SU-DHL-6 (cell line): ENCODE measurements at regions not wholly inside any gene's neighbourhood (a gene's known extent, or its start where the extent isn't known, plus 50 kb on each side); places are given as distances from the start of the nearest gene placed in this dataset.

Experiments
- H2AFZ ChIP-seq: fragments of 200-600 bp; sonication (generic); 2 replicates; pipeline ENCODE4 v1.6.1; 2014; ENCODE audit warnings: low read depth, mild to moderate bottlenecking, moderate library complexity, mixed read lengths, antibody characterized with exemption, low read length; ENCODE audit not compliant: severe bottlenecking
- H3F3A ChIP-seq: fragments of 200-600 bp; shearing (Covaris generic); 2 replicates; pipeline ENCODE4 v1.6.0; 2016; ENCODE audit warnings: antibody characterized with exemption, mild to moderate bottlenecking; ENCODE audit not compliant: insufficient read depth
- H3K27ac ChIP-seq: fragments of 200-600 bp; sonication (generic); 2 replicates; pipeline ENCODE4 v1.5.1; 2016; ENCODE audit warnings: low read depth, mild to moderate bottlenecking, low read length, moderate library complexity, mixed read lengths
- H3K27me3 ChIP-seq: fragments of 200-600 bp; sonication (generic), shearing (Covaris generic); 2 replicates; pipeline ENCODE4 v1.6.0; 2014; ENCODE audit warnings: mild to moderate bottlenecking, low read length
- H3K36me3 ChIP-seq: fragments of 200-600 bp; sonication (generic); 2 replicates; pipeline ENCODE4 v1.6.1; 2014; ENCODE audit warnings: mild to moderate bottlenecking, low read length, mixed read lengths
- H3K4me2 ChIP-seq: fragments of 300-600, 200-600 bp; shearing (Covaris generic), sonication (generic); 2 replicates; pipeline ENCODE4 v1.6.0; 2014; ENCODE audit warnings: low read length, low read depth, mild to moderate bottlenecking; ENCODE audit not compliant: poor library complexity, severe bottlenecking
- H3K4me3 ChIP-seq: fragments of 200-600 bp; sonication (generic); 2 replicates; pipeline ENCODE4 v1.5.1; 2014; ENCODE audit warnings: antibody characterized with exemption, low read length, mild to moderate bottlenecking, mixed read lengths; ENCODE audit not compliant: insufficient read depth, poor library complexity, severe bottlenecking
- H3K79me2 ChIP-seq: fragments of 200-600 bp; sonication (generic); 2 replicates; pipeline ENCODE4 v1.6.1; 2014; ENCODE audit warnings: mild to moderate bottlenecking, low read length, moderate library complexity; ENCODE audit not compliant: insufficient read depth
- H3K9ac ChIP-seq: fragments of 200-600 bp; sonication (generic); 2 replicates; pipeline ENCODE4 v1.7.0; 2014; ENCODE audit warnings: mild to moderate bottlenecking, low read length
- H3K9me2 ChIP-seq: fragments of 200-600 bp; sonication (generic); replicated peaks from 2 replicates; pipeline ENCODE4 v1.6.1; 2014; ENCODE audit warnings: low read length; ENCODE audit not compliant: insufficient read depth
- H3K9me3 ChIP-seq: fragments of 200-600 bp; sonication (generic); 2 replicates; pipeline ENCODE4 v1.6.1; 2014; ENCODE audit warnings: low read length, mixed read lengths; ENCODE audit not compliant: insufficient read depth
- H4K20me1 ChIP-seq: fragments of 200-600 bp; sonication (generic); 2 replicates; pipeline ENCODE4 v1.6.1; 2014; ENCODE audit warnings: low read depth, mild to moderate bottlenecking, antibody characterized with exemption, low read length, moderate library complexity, mixed read lengths
- CTCF ChIP-seq: fragments of 200-600 bp; sonication (generic); IDR thresholded peaks from one replicate; pipeline ENCODE4 v1.5.1; 2017; ENCODE audit warnings: antibody characterized with exemption, mild to moderate bottlenecking, low read length, moderate library complexity; ENCODE audit not compliant: insufficient read depth, poor library complexity, severe bottlenecking
- EZH2phosphoT487 ChIP-seq: fragments of 200-600 bp; sonication (generic), shearing (Covaris generic); conservative IDR thresholded peaks from 2 replicates; pipeline ENCODE4 v1.6.1; 2018; ENCODE audit warnings: mild to moderate bottlenecking, antibody characterized with exemption, low read length, moderate library complexity, mixed read lengths

- Histone ChIP-seq H3K9me2 (no peaks in the 10 kb centered on the region), H4K20me1 (no peaks in the 10 kb centered on the region), H3K79me2 (no peaks in the 10 kb centered on the region), H3K36me3 (no peaks in the 10 kb centered on the region), H3K9ac (no peak overlapping the region), H3K4me2 (no peak overlapping the region), H3K27ac (no peak overlapping the region), H3K27me3 (no peaks in the 10 kb centered on the region), H3K9me3 (no peaks in the 10 kb centered on the region), H3K4me3 (no peak overlapping the region), H3F3A (no peaks in the 10 kb centered on the region), H2AFZ (no peak overlapping the region)
- no peak for TF ChIP-seq EZH2phosphoT487
- no peak for TF ChIP-seq CTCF
These were observed 230.1 kb upstream of the GALNTL6 start for GRCh38 chr4:171582961-171583581.

GRCh38 chr4:171573181-171573580 lies 240.0 kb upstream of the GALNTL6 start:
- no peaks in the 10 kb centered on the region for H3K27me3 ChIP-seq
- no peaks in the 10 kb centered on the region for H4K20me1 ChIP-seq
- H3K9me3 ChIP-seq = no peaks in the 10 kb centered on the region
- H3K9me2 ChIP-seq = no peaks in the 10 kb centered on the region
- no peaks in the 10 kb centered on the region for H3F3A ChIP-seq
- no peak for TF ChIP-seq EZH2phosphoT487
- TF ChIP-seq CTCF = no peak
- H3K4me2 ChIP-seq = no peak overlapping the region
- no peak overlapping the region for H2AFZ ChIP-seq
- no peak overlapping the region for H3K4me3 ChIP-seq
- no peak overlapping the region for H3K27ac ChIP-seq
- H3K36me3 ChIP-seq = no peaks in the 10 kb centered on the region
- no peaks in the 10 kb centered on the region for H3K79me2 ChIP-seq
- no peak overlapping the region for H3K9ac ChIP-seq

GRCh38 chr4:171565130-171565788 lies 247.9 kb upstream of the GALNTL6 start:
- Histone ChIP-seq H3K4me2 (no peak overlapping the region), H2AFZ (no peak overlapping the region)
- TF ChIP-seq CTCF (no peak), EZH2phosphoT487 (no peak)

More at GRCh38 chr4:171565130-171565788, 247.9 kb upstream of the GALNTL6 start:
- Histone ChIP-seq H3K27ac (no peak overlapping the region), H3K9ac (no peak overlapping the region), H3K9me2 (no peaks in the 10 kb centered on the region), H3K79me2 (no peaks in the 10 kb centered on the region), H3K4me3 (no peak overlapping the region), H3K27me3 (no peaks in the 10 kb centered on the region), H3K36me3 (no peaks in the 10 kb centered on the region), H3F3A (no peaks in the 10 kb centered on the region; the same call in 1 of the 2 replicates), H3K9me3 (no peaks in the 10 kb centered on the region), H4K20me1 (no peaks in the 10 kb centered on the region)
